ENCODE measurements at regions not wholly inside any gene's neighbourhood (a gene's known extent, or its start where the extent isn't known, plus 50 kb on each side); places are given as distances from the start of the nearest gene placed in this dataset.
A peak's percentile ranks its signal among the peaks of the same experiment; 100 is the strongest.

DNA sequence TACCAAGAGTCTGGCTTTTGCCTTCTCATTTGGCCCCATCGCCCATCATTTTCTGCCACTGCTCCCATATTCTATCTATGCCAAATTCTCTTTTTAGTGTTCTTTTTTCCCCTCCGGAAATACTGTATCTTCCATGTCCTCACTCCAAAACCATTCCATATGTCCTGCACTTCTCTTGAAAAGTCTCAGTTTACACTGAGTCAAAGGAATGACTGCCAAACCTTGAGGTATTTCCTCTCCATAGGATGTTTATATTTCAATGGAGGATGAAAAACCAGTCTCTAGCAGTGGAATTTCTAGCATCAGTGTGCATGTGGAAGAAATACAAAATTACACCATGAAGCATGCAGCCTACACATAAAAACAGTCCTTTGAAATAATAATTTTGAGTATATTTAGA, 121.4 kb upstream of the PHYHIPL start:
- Histone ChIP-seq H3K18ac (ENCODE audit: low read depth, low read length) (no peak overlapping the region), H4K8ac (ENCODE audit: low read depth in 2 of 2, low read length in 2 of 2) (no peak overlapping the region), H3K14ac (replicated peaks; ENCODE audit: low read depth, low read length) (no peak overlapping the region), H3K4ac (ENCODE audit: low read depth, low read length) (no peak overlapping the region), H3K9me1 (ENCODE audit: insufficient read depth, low read length) (no peaks in the 10 kb centered on the region), H3K27ac (ENCODE audit: insufficient read depth, low read length) (peak overlapping the region; percentile 32; the same call in 1 of the 2 replicates), H3K4me3 (ENCODE audit: insufficient read depth, low read depth, low read length) (no peak overlapping the region), H4K20me1 (ENCODE audit: insufficient read depth, low read length) (no peaks in the 10 kb centered on the region), H2AFZ (replicated peaks; ENCODE audit: low read length, poor library complexity) (no peak overlapping the region), H2BK5ac (ENCODE audit: low read depth, low read length, poor library complexity, severe bottlenecking) (no peak overlapping the region), H3K56ac (ENCODE audit: extremely low read depth, insufficient read depth, low read length) (no peak overlapping the region), H4K91ac (ENCODE audit: insufficient read depth, low read depth, low read length) (no peak overlapping the region), H2AK5ac (ENCODE audit: low read depth, low read length) (no peak overlapping the region), H3K4me1 (ENCODE audit: control insufficient read depth, insufficient read depth, low read length) (0 out of 2 replicates have a peak, but pooled peaks cover 2% of the 10 kb centered on the region), H3K9me3 (ENCODE audit: control insufficient read depth, insufficient read depth, low read length) (no peaks in the 10 kb centered on the region), H3K4me2 (ENCODE audit: low read depth, low read length) (no peak overlapping the region), H3K27me3 (ENCODE audit: control insufficient read depth, insufficient read depth, low read length) (0 out of 2 replicates have a peak, but pooled peaks cover 3% of the 10 kb centered on the region), H3K9ac (ENCODE audit: low read depth, low read length) (no peak overlapping the region), H3K23ac (ENCODE audit: low read depth, low read length) (no peak overlapping the region), H2BK20ac (ENCODE audit: low read depth, low read length) (no peak overlapping the region), H2BK120ac (ENCODE audit: low read depth, low read length) (no peak overlapping the region), H2AK9ac (replicated peaks; ENCODE audit: low read depth, low read length, poor library complexity) (no peak overlapping the region), H2BK15ac (ENCODE audit: low read depth, low read length) (no peak overlapping the region), H3K36me3 (ENCODE audit: control insufficient read depth, insufficient read depth, low read length) (no peaks in the 10 kb centered on the region), H3K79me1 (ENCODE audit: low read depth in 1 of 2, low read length in 2 of 2) (no peaks in the 10 kb centered on the region), H4K5ac (ENCODE audit: low read depth, low read length) (no peak overlapping the region)
- CTCF ChIA-PET: no interaction called here
- POLR2A ChIA-PET (ENCODE audit: unreplicated experiment): no interaction called here
- in situ Hi-C loops (cut with MboI; ENCODE audit: low sequenced_read_pairs): no loop called here
- intact Hi-C loops (cut with micrococcal nuclease): no loop called here
- TF ChIP-seq RFX5 (IDR thresholded peaks at IDR 0.05; ENCODE audit: low read depth, low read length): no peak
- TF ChIP-seq, protein P1, sequence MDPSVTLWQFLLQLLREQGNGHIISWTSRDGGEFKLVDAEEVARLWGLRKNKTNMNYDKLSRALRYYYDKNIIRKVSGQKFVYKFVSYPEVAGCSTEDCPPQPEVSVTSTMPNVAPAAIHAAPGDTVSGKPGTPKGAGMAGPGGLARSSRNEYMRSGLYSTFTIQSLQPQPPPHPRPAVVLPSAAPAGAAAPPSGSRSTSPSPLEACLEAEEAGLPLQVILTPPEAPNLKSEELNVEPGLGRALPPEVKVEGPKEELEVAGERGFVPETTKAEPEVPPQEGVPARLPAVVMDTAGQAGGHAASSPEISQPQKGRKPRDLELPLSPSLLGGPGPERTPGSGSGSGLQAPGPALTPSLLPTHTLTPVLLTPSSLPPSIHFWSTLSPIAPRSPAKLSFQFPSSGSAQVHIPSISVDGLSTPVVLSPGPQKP (IDR thresholded peaks at IDR 0.05; ENCODE audit: borderline replicate concordance, low read depth, low read length): no peak
- no peak for TF ChIP-seq CEBPB (IDR thresholded peaks at IDR 0.05; ENCODE audit: low read depth, low read length)
- no peak for TF ChIP-seq POLR2A (IDR thresholded peaks at IDR 0.05; ENCODE audit: low read depth, low read length)
- TF ChIP-seq FOS (IDR thresholded peaks at IDR 0.05; ENCODE audit: low read depth, low read length): no peak
- no peak for TF ChIP-seq NFE2L2 (IDR thresholded peaks at IDR 0.05; ENCODE audit: low read depth, low read length)
- ATAC-seq (ENCODE audit: low read depth) (peak; percentile 69), DNase-seq (peak; percentile 38)
- dilution Hi-C loops (cut with HindIII; ENCODE audit: low sequenced_read_pairs, unreplicated experiment): no loop called here
- WGBS, 2 experiments (ENCODE audit: extremely low coverage in 2 of 2, insufficient read length in 1 of 2): 25% methylated on average over 2 of the region's 2 CpGs; no CpG with 5 or more reads in 1 of the 2 experiments
- no TSS peak for BruUV-seq (replicated peaks)
